HG03439 (cell line): ENCODE measurements at regions not wholly inside any gene's neighbourhood (a gene's known extent, or its start where the extent isn't known, plus 50 kb on each side); places are given as distances from the start of the nearest gene placed in this dataset.

Experiments used
- ATAC-seq: cut with Tn5 transposase; IDR thresholded peaks from one replicate; pipeline ENCODE4 v1.9.1; 2021; ENCODE audit warnings: mild to moderate bottlenecking, moderate library complexity; ENCODE audit not compliant: unreplicated experiment

GRCh38 chr2:196314157-196314556 is 142.8 kb upstream of the STK17B start:
- no peak for ATAC-seq

GRCh38 chr2:196314780-196315179 is 143.4 kb upstream of the STK17B start:
- ATAC-seq, result no peak

- ATAC-seq, result no peak
Measured at GRCh38 chr2:196315388-196316049, 144.1 kb upstream of the STK17B start.

GRCh38 chr2:196316050-196316430 is 144.7 kb upstream of the STK17B start:
- ATAC-seq, result no peak

GRCh38 chr2:196318517-196319377 is 147.4 kb upstream of the STK17B start:
- no peak for ATAC-seq

GRCh38 chr2:196322973-196323810 is 151.8 kb upstream of the STK17B start:
- no peak for ATAC-seq

- no peak for ATAC-seq
Measured at GRCh38 chr2:196324211-196324610, 152.8 kb upstream of the STK17B start.

GRCh38 chr2:196328088-196328680 is 156.8 kb upstream of the STK17B start:
- ATAC-seq, result no peak

- ATAC-seq, result no peak
Measured at GRCh38 chr2:196329959-196330358, 158.6 kb upstream of the STK17B start.

GRCh38 chr2:196330645-196331044 is 159.3 kb upstream of the STK17B start:
- ATAC-seq, result no peak

GRCh38 chr2:196331143-196331542 is 159.8 kb upstream of the STK17B start:
- no peak for ATAC-seq

GRCh38 chr2:196331851-196332250 is 160.5 kb upstream of the STK17B start:
- ATAC-seq, result no peak

- ATAC-seq, result no peak
Measured at GRCh38 chr2:196333397-196333796, 162.0 kb upstream of the STK17B start.

GRCh38 chr2:196334710-196335109 is 163.3 kb upstream of the STK17B start:
- no peak for ATAC-seq

- no peak for ATAC-seq
Measured at GRCh38 chr2:196335221-196335634, 163.8 kb upstream of the STK17B start.

- no peak for ATAC-seq
Measured at GRCh38 chr2:196336207-196336606, 164.8 kb upstream of the STK17B start.

- ATAC-seq, result no peak
Measured at GRCh38 chr2:196336715-196337114, 165.3 kb upstream of the STK17B start.

- ATAC-seq, result no peak
Measured at GRCh38 chr2:196337208-196337953, 166.0 kb upstream of the STK17B start.

GRCh38 chr2:196338440-196338839 is 167.1 kb upstream of the STK17B start:
- ATAC-seq, result no peak

GRCh38 chr2:196341277-196341841 is 170.0 kb upstream of the STK17B start:
- no peak for ATAC-seq
